ENCODE measurements at regions not wholly inside any gene's neighbourhood (a gene's known extent, or its start where the extent isn't known, plus 50 kb on each side); places are given as distances from the start of the nearest gene placed in this dataset.

GRCh38 chr10:71052076-71052660, 160.2 kb upstream of the UNC5B start:
- TF ChIP-seq CREB1 (IDR thresholded peaks at IDR 0.05; ENCODE audit: low read depth) (no peak), MAX (IDR thresholded peaks at IDR 0.05) (no peak), TAF1 (IDR thresholded peaks at IDR 0.05; ENCODE audit: low read depth) (no peak), RAD21 (IDR thresholded peaks at IDR 0.05; ENCODE audit: low read depth) (no peak), CEBPB (IDR thresholded peaks at IDR 0.05) (no peak), YY1 (IDR thresholded peaks at IDR 0.05; ENCODE audit: low read depth) (no peak), EGR1 (IDR thresholded peaks at IDR 0.05) (no peak), EP300 (IDR thresholded peaks at IDR 0.05; ENCODE audit: borderline replicate concordance) (no peak), TCF12 (IDR thresholded peaks at IDR 0.05; ENCODE audit: low read depth) (no peak), NFIC (IDR thresholded peaks at IDR 0.05) (no peak), REST (IDR thresholded peaks at IDR 0.05; ENCODE audit: low read depth) (no peak), FOXM1 (IDR thresholded peaks at IDR 0.05; ENCODE audit: borderline replicate concordance, low read depth) (no peak), USF1 (IDR thresholded peaks at IDR 0.05) (no peak), TEAD4 (IDR thresholded peaks at IDR 0.05) (no peak)

Measured in Ishikawa (cell line).